ENCODE measurements at regions not wholly inside any gene's neighbourhood (a gene's known extent, or its start where the extent isn't known, plus 50 kb on each side); places are given as distances from the start of the nearest gene placed in this dataset.

DNA sequence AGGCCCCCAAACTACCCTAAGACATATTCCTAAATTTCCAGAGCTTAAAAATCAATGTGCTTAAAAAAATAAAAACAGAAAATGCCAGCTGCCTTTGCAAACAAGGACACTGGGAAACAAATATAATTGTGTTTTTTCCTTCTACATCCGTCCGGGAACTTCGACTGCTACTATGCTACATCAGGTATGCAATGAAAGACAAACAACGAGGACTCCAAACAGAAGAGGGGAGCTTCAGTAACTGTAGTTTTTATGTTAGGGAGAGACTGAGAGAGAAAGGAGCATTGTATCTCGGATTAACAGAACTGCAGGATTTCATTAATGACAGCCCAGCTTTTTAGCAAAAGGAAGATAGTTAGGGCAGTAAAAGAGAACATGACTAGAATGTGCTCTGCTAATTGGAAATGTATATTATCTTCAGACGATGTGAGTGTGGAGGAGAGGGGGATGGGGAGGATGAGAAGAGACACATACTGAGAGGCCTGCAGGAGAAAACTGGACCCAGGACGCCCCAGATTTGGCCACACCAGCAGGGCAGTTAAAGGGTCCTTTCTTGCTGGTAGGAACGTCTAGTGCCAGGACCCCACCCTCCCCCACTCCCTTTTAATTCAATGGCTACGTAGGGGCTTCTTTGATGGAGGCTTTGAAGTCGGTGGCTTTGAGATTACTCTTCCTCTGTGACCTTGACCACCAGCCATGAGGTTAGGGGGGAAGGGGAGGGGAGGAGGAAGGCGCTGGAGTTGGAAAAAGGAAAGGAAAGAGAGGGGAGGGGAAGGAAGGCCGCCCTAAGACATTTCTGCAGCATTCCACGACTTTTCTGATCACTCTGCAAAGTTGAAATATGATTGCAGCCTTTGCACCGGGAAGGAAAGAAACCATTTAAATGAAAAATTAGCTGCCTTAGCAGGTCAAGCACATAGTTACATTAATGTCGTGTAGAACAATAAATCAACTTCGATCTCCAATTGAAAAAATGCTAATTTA lies 187.1 kb downstream of the BLID start:
- Mint-ChIP-seq H3K4me1 (ENCODE audit: unreplicated experiment) (peaks cover 7% of the 10 kb centered on the region), H3K4me3 (ENCODE audit: unreplicated experiment) (no peak overlapping the region), H3K27ac (ENCODE audit: unreplicated experiment) (no peak overlapping the region), H3K36me3 (ENCODE audit: unreplicated experiment) (no peaks in the 10 kb centered on the region), H3K9me3 (ENCODE audit: unreplicated experiment) (no peaks in the 10 kb centered on the region), H3K27me3 (ENCODE audit: unreplicated experiment) (no peaks in the 10 kb centered on the region)
- TF ChIP-seq, protein P1, sequence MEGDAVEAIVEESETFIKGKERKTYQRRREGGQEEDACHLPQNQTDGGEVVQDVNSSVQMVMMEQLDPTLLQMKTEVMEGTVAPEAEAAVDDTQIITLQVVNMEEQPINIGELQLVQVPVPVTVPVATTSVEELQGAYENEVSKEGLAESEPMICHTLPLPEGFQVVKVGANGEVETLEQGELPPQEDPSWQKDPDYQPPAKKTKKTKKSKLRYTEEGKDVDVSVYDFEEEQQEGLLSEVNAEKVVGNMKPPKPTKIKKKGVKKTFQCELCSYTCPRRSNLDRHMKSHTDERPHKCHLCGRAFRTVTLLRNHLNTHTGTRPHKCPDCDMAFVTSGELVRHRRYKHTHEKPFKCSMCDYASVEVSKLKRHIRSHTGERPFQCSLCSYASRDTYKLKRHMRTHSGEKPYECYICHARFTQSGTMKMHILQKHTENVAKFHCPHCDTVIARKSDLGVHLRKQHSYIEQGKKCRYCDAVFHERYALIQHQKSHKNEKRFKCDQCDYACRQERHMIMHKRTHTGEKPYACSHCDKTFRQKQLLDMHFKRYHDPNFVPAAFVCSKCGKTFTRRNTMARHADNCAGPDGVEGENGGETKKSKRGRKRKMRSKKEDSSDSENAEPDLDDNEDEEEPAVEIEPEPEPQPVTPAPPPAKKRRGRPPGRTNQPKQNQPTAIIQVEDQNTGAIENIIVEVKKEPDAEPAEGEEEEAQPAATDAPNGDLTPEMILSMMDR (IDR thresholded peaks at IDR 0.05): no peak
- no peak for DNase-seq (ENCODE audit: extremely low spot score, unreplicated experiment)

DNA sequence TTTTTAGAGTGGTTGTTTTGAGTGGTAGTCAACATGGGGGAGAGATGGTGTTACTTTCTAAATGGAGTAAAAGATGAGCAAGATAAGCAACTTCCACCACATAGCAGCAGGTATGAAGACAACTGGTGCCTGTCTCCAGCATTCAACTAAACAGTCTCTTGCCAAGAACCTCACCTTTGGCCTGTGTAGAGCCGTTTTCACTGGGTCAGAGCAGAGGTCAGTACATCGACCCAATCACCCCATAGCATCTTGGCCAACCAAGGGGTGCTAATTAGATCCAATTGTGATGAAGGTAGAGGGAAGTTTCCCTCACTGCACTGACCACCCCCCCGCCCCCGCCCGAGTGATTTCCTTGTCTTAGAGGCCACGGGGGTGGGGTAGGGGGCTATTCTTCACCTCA lies 188.2 kb downstream of the BLID start:
- TF ChIP-seq, protein P1 (IDR thresholded peaks at IDR 0.05): no peak
- DNase-seq (ENCODE audit: extremely low spot score, unreplicated experiment): no peak
- no peaks in the 10 kb centered on the region for H3K36me3 Mint-ChIP-seq (ENCODE audit: unreplicated experiment)
- no peaks in the 10 kb centered on the region for H3K9me3 Mint-ChIP-seq (ENCODE audit: unreplicated experiment)
- no peak overlapping the region for H3K27ac Mint-ChIP-seq (ENCODE audit: unreplicated experiment)
- no peaks in the 10 kb centered on the region for H3K4me1 Mint-ChIP-seq (ENCODE audit: unreplicated experiment)
- H3K4me3 Mint-ChIP-seq (ENCODE audit: unreplicated experiment): no peak overlapping the region
- no peaks in the 10 kb centered on the region for H3K27me3 Mint-ChIP-seq (ENCODE audit: unreplicated experiment)

DNA sequence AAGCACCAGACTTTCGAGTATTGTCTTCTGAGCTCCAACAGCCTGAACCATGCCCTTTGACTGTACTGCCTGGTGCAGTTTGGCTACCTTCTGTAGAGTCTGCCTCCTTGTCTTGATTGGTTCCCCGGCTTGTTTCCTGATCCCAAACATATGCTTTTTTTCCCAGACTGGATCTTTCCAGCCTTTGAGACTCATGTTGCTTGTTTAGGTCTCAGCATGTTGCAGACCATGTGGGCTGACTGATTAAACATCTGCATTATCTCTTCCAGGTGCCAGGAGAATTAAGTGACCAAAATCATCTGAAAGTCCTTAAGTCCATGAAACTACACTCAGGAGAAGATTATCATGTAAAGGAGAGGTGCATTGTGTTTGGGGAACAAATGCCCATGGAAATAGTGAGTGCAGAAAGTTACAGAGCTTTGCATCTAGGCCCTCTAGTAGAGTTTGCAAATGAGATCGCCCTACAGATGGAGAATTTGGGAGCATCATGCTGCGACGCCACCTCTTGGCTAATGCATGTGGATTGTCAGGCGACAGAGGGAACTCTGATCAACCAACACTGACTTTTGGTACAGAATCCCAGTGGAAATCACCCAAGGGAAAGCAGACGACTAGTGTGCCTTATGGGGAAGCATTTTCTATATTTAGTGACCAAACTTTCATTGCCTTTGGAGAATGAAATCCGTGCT lies 188.8 kb downstream of the BLID start:
- DNase-seq (ENCODE audit: extremely low spot score, unreplicated experiment): no peak
- H3K9me3 Mint-ChIP-seq (ENCODE audit: unreplicated experiment): no peaks in the 10 kb centered on the region
- H3K27ac Mint-ChIP-seq (ENCODE audit: unreplicated experiment): no peak overlapping the region
- TF ChIP-seq, protein P1 (IDR thresholded peaks at IDR 0.05): no peak
- no peak overlapping the region for H3K4me3 Mint-ChIP-seq (ENCODE audit: unreplicated experiment)
- no peaks in the 10 kb centered on the region for H3K4me1 Mint-ChIP-seq (ENCODE audit: unreplicated experiment)
- H3K27me3 Mint-ChIP-seq (ENCODE audit: unreplicated experiment): no peaks in the 10 kb centered on the region
- no peaks in the 10 kb centered on the region for H3K36me3 Mint-ChIP-seq (ENCODE audit: unreplicated experiment)

DNA sequence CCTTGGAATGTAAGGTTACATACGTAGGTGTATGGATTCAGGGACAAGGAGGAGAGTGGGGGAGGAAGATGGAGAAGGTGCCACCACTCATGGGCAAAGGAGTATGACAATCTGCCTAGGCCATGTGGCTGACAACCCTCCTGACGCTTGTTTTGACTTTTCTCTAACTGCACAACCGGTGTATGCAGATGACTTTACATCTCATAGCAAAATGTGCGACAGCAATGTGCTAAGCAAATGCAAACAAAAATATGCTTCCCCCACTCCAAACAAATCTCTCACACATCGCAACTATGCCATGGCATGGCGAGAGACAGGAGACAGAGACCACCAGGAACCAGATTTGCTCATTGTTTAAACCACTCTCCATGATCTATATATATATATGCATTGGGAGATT lies 191.8 kb downstream of the BLID start:
- TF ChIP-seq, protein P1 (IDR thresholded peaks at IDR 0.05): no peak
- DNase-seq (ENCODE audit: extremely low spot score, unreplicated experiment): no peak
- Mint-ChIP-seq H3K27ac (ENCODE audit: unreplicated experiment) (no peak overlapping the region), H3K27me3 (ENCODE audit: unreplicated experiment) (peaks cover 4% of the 10 kb centered on the region), H3K36me3 (ENCODE audit: unreplicated experiment) (no peaks in the 10 kb centered on the region), H3K4me1 (ENCODE audit: unreplicated experiment) (no peaks in the 10 kb centered on the region), H3K9me3 (ENCODE audit: unreplicated experiment) (peaks cover 9% of the 10 kb centered on the region), H3K4me3 (ENCODE audit: unreplicated experiment) (no peak overlapping the region)

DNA sequence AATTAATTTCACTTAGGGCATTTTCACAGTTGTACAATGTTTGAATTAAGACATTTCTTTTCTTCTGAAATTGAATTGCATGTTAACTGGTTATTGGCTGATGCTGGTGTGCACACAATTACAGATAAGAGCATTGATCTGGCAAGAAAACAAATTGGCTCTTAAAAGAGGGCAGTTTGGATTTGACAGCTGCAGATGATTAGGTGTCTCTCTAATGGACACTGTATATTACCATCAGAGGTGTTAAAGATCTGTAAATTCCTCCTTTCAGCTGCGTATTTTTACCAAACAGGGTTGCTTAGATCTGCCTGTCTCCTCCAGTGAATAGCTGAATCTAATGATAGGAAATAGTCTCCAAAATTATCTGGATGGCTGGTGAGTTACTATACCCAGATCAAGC lies 198.5 kb downstream of the BLID start:
- no peak overlapping the region for H3K27ac Mint-ChIP-seq (ENCODE audit: unreplicated experiment)
- TF ChIP-seq, protein P1 (IDR thresholded peaks at IDR 0.05): no peak
- no peak overlapping the region for H3K4me3 Mint-ChIP-seq (ENCODE audit: unreplicated experiment)
- no peaks in the 10 kb centered on the region for H3K36me3 Mint-ChIP-seq (ENCODE audit: unreplicated experiment)
- no peak for DNase-seq (ENCODE audit: extremely low spot score, unreplicated experiment)
- peaks cover 4% of the 10 kb centered on the region for H3K27me3 Mint-ChIP-seq (ENCODE audit: unreplicated experiment)
- peaks cover 9% of the 10 kb centered on the region for H3K9me3 Mint-ChIP-seq (ENCODE audit: unreplicated experiment)
- no peaks in the 10 kb centered on the region for H3K4me1 Mint-ChIP-seq (ENCODE audit: unreplicated experiment)
